Omental fat pad (tissue), 3 donors: ENCODE measurements at regions not wholly inside any gene's neighbourhood (a gene's known extent, or its start where the extent isn't known, plus 50 kb on each side); places are given as distances from the start of the nearest gene placed in this dataset.

ENCODE experiments used
- ATAC-seq: fragments of 150-250 bp; one replicate; pipeline ENCODE4 v1.9.1; 2016; ENCODE audit warnings: mild to moderate bottlenecking, moderate library complexity; ENCODE audit not compliant: low FRiP score
- DNase-seq: peaks from one replicate; pipeline ENCODE4 v3.0.0-alpha.2; 2019; ENCODE audit warnings: low spot score
- CTCF ChIP-seq, 3 donors: fragments of 450-650 bp; IDR thresholded peaks; one replicate each; pipeline ENCODE4 v1.5.1; 2016 to 2017; ENCODE audit warnings: antibody characterized with exemption in 3 of 3, mild to moderate bottlenecking in 3 of 3, moderate library complexity in 2 of 3

- ATAC-seq (peak; percentile 90), DNase-seq (no peak)
- no peak for TF ChIP-seq CTCF (IDR thresholded peaks at IDR 0.05)
These were observed 89.3 kb upstream of the RAP1B start for GRCh38 chr12:68521321-68521839.

- DNase-seq (no peak), ATAC-seq (no peak)
- no peak for TF ChIP-seq CTCF (IDR thresholded peaks at IDR 0.05)
These were observed 88.7 kb upstream of the RAP1B start for GRCh38 chr12:68521848-68522502.

- ATAC-seq, result no peak
- TF ChIP-seq CTCF (IDR thresholded peaks at IDR 0.05), result no peak
- DNase-seq, result no peak
These were observed 81.2 kb upstream of the RAP1B start for GRCh38 chr12:68529466-68529865.

GRCh38 chr12:68529869-68530268 is 80.8 kb upstream of the RAP1B start:
- ATAC-seq (no peak), DNase-seq (no peak)
- no peak for TF ChIP-seq CTCF (IDR thresholded peaks at IDR 0.05)

GRCh38 chr12:68530299-68530698 is 80.4 kb upstream of the RAP1B start:
- no peak for DNase-seq
- no peak for TF ChIP-seq CTCF (IDR thresholded peaks at IDR 0.05)
- ATAC-seq, result no peak

GRCh38 chr12:68530965-68531364 is 79.7 kb upstream of the RAP1B start:
- no peak for DNase-seq
- no peak for ATAC-seq

More at GRCh38 chr12:68530965-68531364, 79.7 kb upstream of the RAP1B start:
- TF ChIP-seq CTCF (IDR thresholded peaks at IDR 0.05), result no peak
